ENCODE measurements at regions not wholly inside any gene's neighbourhood (a gene's known extent, or its start where the extent isn't known, plus 50 kb on each side); places are given as distances from the start of the nearest gene placed in this dataset.

DNA sequence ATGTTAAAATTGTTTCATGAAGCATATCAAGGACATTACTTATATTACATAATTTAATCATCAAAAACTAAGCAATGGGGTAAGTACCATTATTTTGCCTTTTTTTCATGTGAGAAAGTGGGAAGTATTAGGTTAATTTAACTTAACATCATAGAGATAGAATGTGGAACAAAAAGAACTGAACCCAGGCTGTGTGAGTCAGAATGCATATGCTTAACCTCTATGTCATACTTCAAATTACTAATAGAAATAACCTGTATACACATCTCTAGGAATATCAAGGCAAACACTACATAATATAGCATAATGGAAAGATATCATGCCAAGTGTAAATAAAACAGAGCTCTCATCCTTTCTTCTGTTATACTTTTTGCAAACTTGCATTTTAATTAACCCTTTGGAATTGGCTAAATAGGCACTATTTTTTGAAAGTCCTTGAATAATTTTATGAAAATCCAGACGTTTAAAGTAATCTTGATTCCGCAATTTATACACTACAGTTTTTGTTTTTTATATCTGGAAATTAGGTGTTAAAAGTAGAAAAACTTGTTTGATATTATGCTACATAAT is 777.7 kb downstream of the SLC6A15 start:
- ATAC-seq (ENCODE audit: insufficient read depth, low read depth), result no peak
- H3K27me3 ChIP-seq (ENCODE audit: insufficient read depth, low read length, poor library complexity), result no peaks in the 10 kb centered on the region
- H3K9me3 ChIP-seq (ENCODE audit: insufficient read depth, low read length, severe bottlenecking), result no peaks in the 10 kb centered on the region
- H3K79me2 ChIP-seq (ENCODE audit: insufficient read depth, low read length), result no peaks in the 10 kb centered on the region
- no peak overlapping the region for H3K9ac ChIP-seq (ENCODE audit: low read depth, low read length)
- no peak for DNase-seq
- H3K36me3 ChIP-seq (ENCODE audit: insufficient read depth, low read length), result no peaks in the 10 kb centered on the region
- H2AFZ ChIP-seq (ENCODE audit: low read depth, low read length), result no peak overlapping the region
- H4K20me1 ChIP-seq (ENCODE audit: insufficient read depth, low read length), result no peaks in the 10 kb centered on the region
- no peak overlapping the region for H3K4me3 ChIP-seq (ENCODE audit: low read depth in 1 of 2, low read length in 2 of 2)
- H3K4me2 ChIP-seq (ENCODE audit: insufficient read depth, low read length), result no peak overlapping the region
- H3K27ac ChIP-seq (ENCODE audit: low read length), result no peak overlapping the region
- TF ChIP-seq EZH2 (IDR thresholded peaks at IDR 0.05; ENCODE audit: borderline replicate concordance, low read depth, low read length, severe bottlenecking) (no peak), CTCF (IDR thresholded peaks at IDR 0.05; ENCODE audit: borderline replicate concordance, extremely low read depth, low read length, poor library complexity, severe bottlenecking) (no peak)
- H3K4me1 ChIP-seq (ENCODE audit: insufficient read depth, low read length), result no peaks in the 10 kb centered on the region

DNA sequence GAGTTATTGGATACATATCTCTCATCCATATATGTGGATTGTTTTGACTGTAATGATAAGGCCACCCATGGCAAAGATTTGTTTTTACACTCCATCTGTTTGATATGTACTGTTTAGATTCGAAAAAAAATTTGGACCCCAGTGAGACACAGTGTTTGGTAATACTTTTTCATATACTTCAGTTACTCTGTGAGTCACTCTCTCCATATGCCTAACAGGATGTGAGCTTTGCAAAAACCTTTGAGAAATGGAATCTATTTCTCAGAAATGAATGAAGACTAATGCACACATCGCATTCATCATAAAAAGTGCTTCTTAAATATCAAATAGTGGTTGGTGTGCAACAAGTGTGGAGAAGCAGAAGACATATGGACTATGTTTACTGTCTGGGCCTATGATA is 781.5 kb downstream of the SLC6A15 start:
- H3K4me3 ChIP-seq (ENCODE audit: low read depth in 1 of 2, low read length in 2 of 2), result no peak overlapping the region
- TF ChIP-seq EZH2 (IDR thresholded peaks at IDR 0.05; ENCODE audit: borderline replicate concordance, low read depth, low read length, severe bottlenecking) (no peak), CTCF (IDR thresholded peaks at IDR 0.05; ENCODE audit: borderline replicate concordance, extremely low read depth, low read length, poor library complexity, severe bottlenecking) (no peak)
- no peaks in the 10 kb centered on the region for H3K79me2 ChIP-seq (ENCODE audit: insufficient read depth, low read length)
- no peak overlapping the region for H3K27ac ChIP-seq (ENCODE audit: low read length)
- no peak overlapping the region for H3K4me2 ChIP-seq (ENCODE audit: insufficient read depth, low read length)
- H3K9me3 ChIP-seq (ENCODE audit: insufficient read depth, low read length, severe bottlenecking), result no peaks in the 10 kb centered on the region
- no peak overlapping the region for H2AFZ ChIP-seq (ENCODE audit: low read depth, low read length)
- H3K27me3 ChIP-seq (ENCODE audit: insufficient read depth, low read length, poor library complexity), result no peaks in the 10 kb centered on the region
- no peak for DNase-seq
- no peaks in the 10 kb centered on the region for H3K36me3 ChIP-seq (ENCODE audit: insufficient read depth, low read length)
- H3K9ac ChIP-seq (ENCODE audit: low read depth, low read length), result no peak overlapping the region
- no peak for ATAC-seq (ENCODE audit: insufficient read depth, low read depth)
- H4K20me1 ChIP-seq (ENCODE audit: insufficient read depth, low read length), result no peaks in the 10 kb centered on the region
- no peaks in the 10 kb centered on the region for H3K4me1 ChIP-seq (ENCODE audit: insufficient read depth, low read length)

GRCh38 chr12:84128117-84128991 is 784.2 kb downstream of the SLC6A15 start:
- no peak for DNase-seq
- Histone ChIP-seq H3K27ac (ENCODE audit: low read length) (no peak overlapping the region), H4K20me1 (ENCODE audit: insufficient read depth, low read length) (no peaks in the 10 kb centered on the region), H3K4me3 (ENCODE audit: low read depth in 1 of 2, low read length in 2 of 2) (no peak overlapping the region), H3K27me3 (ENCODE audit: insufficient read depth, low read length, poor library complexity) (no peaks in the 10 kb centered on the region), H3K4me2 (ENCODE audit: insufficient read depth, low read length) (no peak overlapping the region), H3K4me1 (ENCODE audit: insufficient read depth, low read length) (no peaks in the 10 kb centered on the region), H3K79me2 (ENCODE audit: insufficient read depth, low read length) (no peaks in the 10 kb centered on the region), H3K36me3 (ENCODE audit: insufficient read depth, low read length) (no peaks in the 10 kb centered on the region), H2AFZ (ENCODE audit: low read depth, low read length) (no peak overlapping the region), H3K9ac (ENCODE audit: low read depth, low read length) (no peak overlapping the region), H3K9me3 (ENCODE audit: insufficient read depth, low read length, severe bottlenecking) (no peaks in the 10 kb centered on the region)
- no peak for TF ChIP-seq EZH2 (IDR thresholded peaks at IDR 0.05; ENCODE audit: borderline replicate concordance, low read depth, low read length, severe bottlenecking)
- no peak for TF ChIP-seq CTCF (IDR thresholded peaks at IDR 0.05; ENCODE audit: borderline replicate concordance, extremely low read depth, low read length, poor library complexity, severe bottlenecking)
- no peak for ATAC-seq (ENCODE audit: insufficient read depth, low read depth)

Data from DND-41 (cell line).